GM18511 (cell line): ENCODE measurements at regions not wholly inside any gene's neighbourhood (a gene's known extent, or its start where the extent isn't known, plus 50 kb on each side); places are given as distances from the start of the nearest gene placed in this dataset.
A peak's percentile ranks its signal among the peaks of the same experiment; 100 is the strongest.

ENCODE experiments used
- ATAC-seq: cut with Tn5 transposase; IDR thresholded peaks from one replicate; pipeline ENCODE4 v1.9.1; 2021; ENCODE audit warnings: mild to moderate bottlenecking, moderate library complexity; ENCODE audit not compliant: unreplicated experiment

- no peak for ATAC-seq
These were observed 236.4 kb upstream of the TMEM72 start for GRCh38 chr10:44674536-44675386.

DNA sequence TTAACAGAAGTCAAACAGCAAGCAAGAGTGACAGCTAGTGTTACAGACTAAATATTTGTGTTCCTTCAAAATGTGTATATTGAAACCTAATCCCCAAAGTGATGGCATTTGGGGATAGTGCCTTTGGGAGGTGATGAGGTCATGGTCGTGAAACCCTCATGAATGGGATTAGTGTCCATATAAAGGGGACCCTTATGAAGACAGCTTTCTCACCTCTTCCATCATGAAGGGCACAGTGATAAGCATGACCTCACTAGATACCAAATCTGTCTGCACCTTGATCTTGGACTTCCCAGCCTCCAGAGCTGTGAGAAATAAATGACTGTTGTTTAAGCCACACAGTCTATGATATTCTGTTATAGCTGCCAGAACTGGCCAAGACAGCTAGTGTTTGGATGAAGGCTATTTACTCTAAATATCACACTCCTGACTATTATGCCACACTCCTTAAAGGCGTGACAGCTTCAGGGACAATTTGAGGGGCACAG is 235.7 kb upstream of the TMEM72 start:
- no peak for ATAC-seq

GRCh38 chr10:44680764-44681163 is 230.4 kb upstream of the TMEM72 start:
- no peak for ATAC-seq

GRCh38 chr10:44682507-44682906 is 228.6 kb upstream of the TMEM72 start:
- no peak for ATAC-seq

- ATAC-seq, result no peak
These were observed 226.5 kb upstream of the TMEM72 start for GRCh38 chr10:44684661-44685060.

GRCh38 chr10:44685220-44685619 is 225.9 kb upstream of the TMEM72 start:
- no peak for ATAC-seq

- ATAC-seq, result no peak
These were observed 225.4 kb upstream of the TMEM72 start for GRCh38 chr10:44685747-44686146.

GRCh38 chr10:44689368-44689767 is 221.8 kb upstream of the TMEM72 start:
- no peak for ATAC-seq

GRCh38 chr10:44696496-44696895 is 214.6 kb upstream of the TMEM72 start:
- no peak for ATAC-seq

- no peak for ATAC-seq
These were observed 214.0 kb upstream of the TMEM72 start for GRCh38 chr10:44697116-44697515.

DNA sequence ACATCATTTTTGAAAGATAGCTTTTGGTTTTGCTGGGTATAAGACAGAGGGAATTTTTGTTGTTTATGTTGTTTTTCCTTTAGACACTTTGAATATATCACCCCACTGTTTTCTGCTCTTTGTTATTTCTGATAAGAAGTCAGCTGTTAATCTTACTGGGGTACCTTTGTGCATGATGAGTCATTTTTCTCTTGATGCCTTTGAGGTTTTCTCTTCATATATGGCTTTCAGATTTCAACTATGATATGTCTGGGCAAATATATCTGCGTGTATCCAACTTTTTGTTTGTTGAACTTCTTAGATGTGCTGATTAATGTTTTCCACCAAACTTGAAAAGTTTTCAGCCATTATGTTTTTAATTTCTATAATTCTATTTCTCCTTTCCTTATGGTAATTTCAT is 208.6 kb upstream of the TMEM72 start:
- ATAC-seq, result no peak

DNA sequence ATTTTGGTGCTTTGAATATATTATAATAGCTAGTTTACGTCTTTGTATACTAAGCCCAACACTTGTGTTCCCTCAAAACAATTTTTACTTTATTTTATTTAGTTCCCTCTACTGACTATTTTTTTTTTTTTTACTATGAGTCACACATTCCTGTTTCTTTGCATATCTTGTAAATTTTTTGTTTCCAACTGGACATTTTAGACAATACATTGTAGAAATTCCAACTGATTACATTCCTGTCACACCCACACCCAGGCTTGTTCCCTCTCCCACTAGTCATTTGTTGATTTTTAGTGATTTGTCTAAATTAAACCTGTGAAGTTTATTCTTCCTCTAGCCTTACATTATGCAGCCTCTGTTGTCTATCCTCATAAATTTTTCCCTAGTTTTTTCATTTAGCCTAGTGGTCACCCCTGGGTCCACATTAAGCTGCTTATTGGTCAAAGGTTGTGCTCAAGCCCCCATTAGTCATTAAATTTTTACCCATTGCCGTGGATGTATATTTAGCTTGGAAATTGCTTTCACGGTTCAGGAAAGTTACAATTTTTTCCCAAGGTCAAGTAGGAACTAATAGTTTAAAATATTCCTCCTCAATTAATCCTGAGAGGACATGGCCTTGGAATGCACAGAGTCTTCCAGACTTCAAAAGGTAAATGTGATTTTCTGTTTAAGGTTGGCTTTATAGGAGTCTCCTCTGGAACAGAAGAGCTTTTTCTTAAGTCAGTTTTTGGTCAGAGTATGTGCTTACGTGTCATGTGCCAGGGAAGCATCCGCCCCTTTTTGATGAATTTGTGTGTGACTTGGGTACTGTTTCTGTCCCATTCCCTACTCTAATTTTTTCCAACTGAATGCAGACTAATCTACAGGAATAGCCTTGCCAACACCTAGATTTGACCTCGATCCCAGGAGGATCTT is 207.6 kb upstream of the TMEM72 start:
- no peak for ATAC-seq

- ATAC-seq, result no peak
These were observed 206.5 kb upstream of the TMEM72 start for GRCh38 chr10:44704616-44705015.

DNA sequence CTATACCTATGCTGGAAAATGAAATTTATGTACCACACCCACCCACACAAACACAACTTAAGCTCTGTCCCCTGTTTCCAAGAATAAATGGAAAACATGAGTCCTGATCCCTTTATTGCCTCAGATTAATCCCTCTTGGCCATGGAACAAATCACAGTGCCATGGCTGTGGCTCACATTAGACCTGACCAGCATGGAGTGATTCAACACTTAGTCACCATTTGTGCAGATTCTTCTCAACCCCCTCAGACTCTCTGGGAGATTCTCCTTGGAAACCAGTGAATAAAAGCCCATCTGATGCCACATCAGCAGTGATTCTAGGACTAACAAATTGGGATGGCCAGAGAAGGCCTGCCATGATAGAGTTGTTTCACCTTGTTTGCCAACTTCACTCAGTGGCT is 204.4 kb upstream of the TMEM72 start:
- ATAC-seq, result no peak

- no peak for ATAC-seq
These were observed 197.8 kb upstream of the TMEM72 start for GRCh38 chr10:44713307-44713706.

DNA sequence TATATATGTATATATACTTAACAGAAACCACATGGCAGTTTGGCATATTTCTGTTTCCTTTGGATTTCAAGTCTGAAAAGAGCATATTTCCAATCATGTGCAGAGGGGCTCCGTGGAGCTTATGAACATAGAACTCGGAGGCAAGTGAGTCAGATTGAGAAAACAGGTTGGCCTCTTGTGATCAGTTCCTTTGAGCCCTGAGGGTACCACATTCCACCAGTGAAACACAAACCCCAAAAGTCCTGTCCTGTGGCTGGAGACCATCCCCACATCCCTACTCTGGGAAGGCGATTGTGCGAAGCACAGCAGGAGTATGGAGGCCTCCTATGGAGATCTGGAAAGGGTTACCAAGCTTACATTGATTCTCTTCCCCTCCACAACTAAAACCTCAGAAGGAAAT is 196.7 kb upstream of the TMEM72 start:
- ATAC-seq, result no peak

- ATAC-seq, result no peak
These were observed 196.0 kb upstream of the TMEM72 start for GRCh38 chr10:44715136-44715535.

DNA sequence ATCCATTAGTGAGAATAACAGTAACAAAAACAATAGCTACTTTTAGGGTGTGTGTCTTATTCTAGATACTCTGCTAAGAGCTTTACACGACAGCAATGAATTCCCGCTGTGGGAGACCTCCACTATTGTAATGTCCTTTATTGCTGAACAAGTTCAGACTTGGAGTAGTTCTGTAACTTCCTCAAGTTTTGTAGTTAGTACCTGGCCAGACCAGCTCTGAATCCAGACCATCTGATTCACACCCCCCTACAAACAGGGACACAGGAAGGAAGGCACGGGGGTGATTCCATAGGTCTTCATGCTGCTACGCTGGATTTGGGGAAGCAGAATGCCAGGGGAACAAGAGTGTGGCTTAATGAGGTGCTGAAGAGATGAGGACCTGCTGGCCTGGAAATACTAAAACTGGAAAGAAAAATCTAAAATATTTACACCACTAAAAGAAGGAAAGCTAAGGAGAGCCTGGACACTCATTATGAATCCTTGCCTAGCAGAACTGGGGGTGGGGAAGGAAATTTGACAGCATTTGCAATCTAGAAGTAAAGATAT is 194.6 kb upstream of the TMEM72 start:
- no peak for ATAC-seq

GRCh38 chr10:44723082-44723481 is 188.1 kb upstream of the TMEM72 start:
- ATAC-seq, result peak; percentile 50

DNA sequence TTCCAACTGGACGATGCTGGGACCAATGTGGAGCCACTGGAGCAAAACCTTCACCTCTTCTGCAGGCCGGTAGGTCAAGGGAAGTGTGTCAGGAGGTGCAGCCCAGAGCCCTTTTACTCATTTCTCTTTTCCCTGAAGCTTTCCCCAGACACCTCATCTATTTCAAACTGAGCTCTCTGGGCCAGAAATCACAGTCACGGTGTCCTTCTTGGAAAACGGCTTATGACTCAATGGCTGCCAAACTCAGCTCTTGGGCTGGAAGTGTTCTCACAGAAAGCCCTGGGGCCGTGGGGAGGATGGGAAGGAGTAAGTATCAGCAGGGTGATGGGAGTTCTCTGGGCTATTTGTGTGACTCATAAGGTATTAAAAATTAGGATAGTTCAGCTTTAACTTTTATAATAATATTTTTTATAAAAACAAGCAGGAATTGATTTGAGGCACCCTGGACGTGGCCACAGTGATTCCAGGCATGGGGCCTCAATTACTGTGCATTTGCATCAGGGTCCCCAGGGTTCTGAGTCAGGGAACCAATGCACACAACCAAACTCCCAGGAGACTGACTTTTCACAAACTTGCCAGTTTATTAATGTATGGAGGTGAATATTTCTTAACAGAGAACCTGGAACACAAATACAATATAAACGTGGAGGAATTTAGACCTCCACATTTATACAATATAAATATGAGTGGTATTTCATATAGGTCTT is 187.4 kb upstream of the TMEM72 start:
- ATAC-seq, result no peak
